Adrenal gland (tissue), 5 donors: ENCODE measurements at regions not wholly inside any gene's neighbourhood (a gene's known extent, or its start where the extent isn't known, plus 50 kb on each side); places are given as distances from the start of the nearest gene placed in this dataset.

Source experiments
- CTCF ChIP-seq, 6 experiments: fragments of 450-650 bp in 4 of 6; fragments of 200-600 bp in 2 of 6; sonication (generic) in 1 of 6; IDR thresholded peaks; 1 replicate in 5 of 6; 2 replicates in 1 of 6; pipeline versions ENCODE4 v1.5.1 to v1.8.0; 2016 to 2021; ENCODE audit warnings: antibody characterized with exemption in 6 of 6, mild to moderate bottlenecking in 2 of 6, moderate library complexity in 1 of 6
- POLR2A ChIP-seq, 2 donors: fragments of 450-650 bp; IDR thresholded peaks; one replicate each; pipeline ENCODE4 v1.6.1; 2017; ENCODE audit warnings: antibody characterized with exemption in 2 of 2, mild to moderate bottlenecking in 2 of 2, moderate library complexity in 1 of 2
- donor health status: DM: no; HTN: no; CAD: no.

GRCh38 chr9:26034786-26035185, 356.5 kb upstream of the TUSC1 start:
- no peak for TF ChIP-seq CTCF (IDR thresholded peaks at IDR 0.05)
- no peak for TF ChIP-seq POLR2A (IDR thresholded peaks at IDR 0.05)
